HG03354 (cell line): ENCODE measurements at regions not wholly inside any gene's neighbourhood (a gene's known extent, or its start where the extent isn't known, plus 50 kb on each side); places are given as distances from the start of the nearest gene placed in this dataset.
A peak's percentile ranks its signal among the peaks of the same experiment; 100 is the strongest.

ENCODE experiments used
- ATAC-seq: cut with Tn5 transposase; IDR thresholded peaks from one replicate; pipeline ENCODE4 v1.9.1; 2021; ENCODE audit warnings: mild to moderate bottlenecking; ENCODE audit not compliant: unreplicated experiment, poor library complexity, severe bottlenecking

DNA sequence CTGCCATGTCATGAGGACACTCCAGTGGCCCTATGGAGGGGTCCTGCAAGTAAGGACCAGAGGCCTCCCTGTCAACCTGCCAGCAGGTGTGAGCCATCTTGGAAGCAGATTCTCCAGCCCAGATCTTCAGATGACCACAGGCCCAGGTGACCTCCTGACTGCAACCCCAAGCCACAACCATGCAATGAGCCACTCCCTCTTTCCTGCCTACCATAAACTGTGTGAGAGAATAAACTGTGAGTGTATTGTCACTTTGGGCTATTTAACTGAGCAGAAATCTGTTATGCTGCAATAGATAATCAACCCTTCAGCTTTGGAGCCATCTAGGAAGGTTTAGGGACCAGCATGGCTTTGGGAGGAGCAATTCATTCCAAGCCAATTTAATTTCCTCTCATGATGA lies 367.9 kb downstream of the SHQ1 start:
- no peak for ATAC-seq

- no peak for ATAC-seq
Observed at GRCh38 chr3:72479651-72480215, 368.5 kb downstream of the SHQ1 start.

- no peak for ATAC-seq
Observed at GRCh38 chr3:72476139-72476483, 372.1 kb downstream of the SHQ1 start.

GRCh38 chr3:72475258-72476138 lies 372.7 kb downstream of the SHQ1 start:
- ATAC-seq: no peak

- no peak for ATAC-seq
Observed at GRCh38 chr3:72474775-72475174, 373.5 kb downstream of the SHQ1 start.

GRCh38 chr3:72473156-72473555 lies 375.1 kb downstream of the SHQ1 start:
- peak; percentile 96 for ATAC-seq

DNA sequence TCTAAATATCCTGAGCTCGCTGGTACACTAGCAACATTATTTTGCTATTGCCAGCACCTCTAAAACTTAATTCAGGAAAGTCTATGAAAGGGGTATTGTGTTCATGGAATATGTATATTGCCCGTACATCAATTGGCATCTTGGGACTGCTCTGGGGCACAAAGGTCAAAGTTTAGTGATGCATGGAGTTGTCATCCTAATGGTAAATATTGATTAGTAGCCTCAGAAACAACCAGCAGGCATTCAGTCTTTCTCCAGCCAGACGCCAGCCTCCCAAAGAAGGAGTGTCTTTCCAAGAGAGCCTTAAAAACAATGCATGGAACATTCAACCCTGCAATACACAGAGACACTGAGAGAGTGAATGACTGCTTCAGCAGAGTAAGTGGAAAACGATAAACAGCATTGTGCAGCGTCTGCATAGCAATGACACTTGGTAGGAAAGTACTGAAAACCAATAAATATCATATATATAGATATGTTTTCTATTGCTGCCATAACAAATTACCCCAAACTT lies 377.3 kb downstream of the SHQ1 start:
- no peak for ATAC-seq

- ATAC-seq: no peak
Observed at GRCh38 chr3:72465853-72466252, 382.4 kb downstream of the SHQ1 start.

- ATAC-seq: no peak
Observed at GRCh38 chr3:72463083-72463482, 385.2 kb downstream of the SHQ1 start.

GRCh38 chr3:72462595-72463011 lies 385.6 kb downstream of the SHQ1 start:
- no peak for ATAC-seq

DNA sequence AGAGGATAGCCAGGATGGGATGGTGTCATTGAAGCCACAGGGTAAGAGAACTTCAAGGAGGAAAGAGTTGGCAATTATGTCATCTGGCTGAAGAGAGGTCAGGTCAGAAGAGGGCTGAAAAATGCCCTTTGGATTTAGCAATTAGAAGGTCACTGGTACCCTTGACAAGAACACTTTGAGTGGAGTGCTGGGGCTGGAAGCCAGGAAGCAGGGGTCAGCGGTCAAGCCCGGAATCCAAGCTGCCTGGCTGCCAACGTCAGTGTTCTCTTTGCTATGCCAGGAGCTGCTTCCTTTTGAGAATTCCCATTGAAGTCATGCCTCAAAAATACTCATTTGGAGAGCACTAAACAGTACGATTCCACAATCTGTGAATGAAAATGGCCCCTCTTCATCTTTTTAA lies 386.5 kb downstream of the SHQ1 start:
- no peak for ATAC-seq

DNA sequence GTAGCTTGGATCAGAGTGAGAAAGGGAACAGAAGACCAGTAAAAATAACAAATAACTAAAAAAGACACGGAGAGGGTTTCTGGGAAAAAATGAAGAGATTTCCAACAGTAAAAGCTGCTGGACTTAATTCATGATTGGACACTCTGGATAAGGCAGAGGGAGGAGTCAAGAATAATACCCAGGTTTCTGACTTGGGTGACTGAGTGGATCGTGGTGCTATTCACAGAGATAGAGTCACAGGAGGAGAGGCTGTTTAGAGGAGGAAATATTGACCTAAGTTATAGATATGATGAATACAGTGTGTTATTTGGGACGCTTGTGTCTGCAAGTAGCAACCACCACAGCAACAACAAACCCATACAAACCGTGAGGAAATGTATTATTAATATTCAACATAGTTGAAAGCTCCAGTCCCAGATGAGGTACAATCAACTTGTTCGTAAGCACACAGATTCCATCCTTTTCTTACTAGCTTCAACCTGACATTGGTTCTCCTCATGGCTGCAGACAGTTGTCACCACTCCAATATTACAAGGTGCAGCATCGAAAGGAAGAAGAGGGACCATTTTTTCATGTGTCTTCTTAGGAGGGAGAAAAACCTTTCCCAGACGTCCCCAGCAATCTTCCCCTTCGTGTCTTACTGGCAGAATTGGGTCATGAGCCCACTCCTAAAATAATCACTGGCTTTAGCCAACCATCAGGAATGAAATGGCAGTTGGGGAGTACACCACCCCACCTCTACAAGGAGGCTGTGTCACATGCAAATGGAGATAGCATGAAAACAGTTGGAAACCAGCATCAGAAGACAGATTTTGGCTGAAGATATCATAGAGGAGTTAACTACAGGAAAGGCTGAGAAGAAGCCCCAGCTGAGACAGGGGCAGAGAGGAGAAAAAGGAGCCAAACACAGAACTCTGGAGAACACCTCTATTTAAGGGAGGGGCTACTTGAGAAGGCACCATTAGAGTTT lies 387.8 kb downstream of the SHQ1 start:
- no peak for ATAC-seq

DNA sequence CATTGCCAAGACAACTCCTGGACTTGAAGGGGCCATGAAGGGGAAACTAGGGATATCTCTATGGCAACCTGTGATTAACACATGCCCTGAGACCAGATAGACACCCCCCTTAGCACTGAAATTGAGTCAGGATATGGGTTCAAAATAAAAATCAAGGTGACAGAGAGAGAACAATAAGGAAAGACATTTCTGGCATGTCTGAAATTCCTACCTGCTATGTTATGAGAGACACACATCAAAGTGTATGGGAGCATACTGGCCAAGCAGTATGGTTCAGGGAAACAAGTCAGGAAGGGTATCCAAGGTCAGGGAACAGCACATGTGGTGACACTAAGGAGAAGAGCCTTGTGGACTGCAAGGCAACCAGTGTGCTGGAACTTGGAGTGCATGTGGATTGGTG lies 388.7 kb downstream of the SHQ1 start:
- no peak for ATAC-seq

DNA sequence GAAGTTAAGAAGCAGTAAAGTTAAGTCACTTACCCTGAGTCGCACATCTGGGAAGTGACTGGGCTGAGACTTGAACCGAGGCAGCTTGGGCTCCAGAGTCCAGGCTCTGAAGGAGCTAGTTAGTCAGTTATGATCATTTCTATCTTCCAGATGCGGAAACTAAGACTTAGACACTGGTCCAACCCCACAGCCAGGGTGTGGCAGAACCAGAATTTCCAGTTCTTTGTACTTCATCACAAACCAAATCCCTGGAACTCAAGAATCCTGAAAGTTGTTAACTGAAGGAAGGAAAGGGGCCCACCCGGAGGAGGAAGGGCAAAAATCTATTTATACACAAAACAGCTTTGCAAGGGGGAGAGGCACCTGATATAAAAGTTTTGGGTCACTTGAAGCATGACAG lies 389.9 kb downstream of the SHQ1 start:
- no peak for ATAC-seq

GRCh38 chr3:72454441-72454840 lies 393.8 kb downstream of the SHQ1 start:
- no peak for ATAC-seq

DNA sequence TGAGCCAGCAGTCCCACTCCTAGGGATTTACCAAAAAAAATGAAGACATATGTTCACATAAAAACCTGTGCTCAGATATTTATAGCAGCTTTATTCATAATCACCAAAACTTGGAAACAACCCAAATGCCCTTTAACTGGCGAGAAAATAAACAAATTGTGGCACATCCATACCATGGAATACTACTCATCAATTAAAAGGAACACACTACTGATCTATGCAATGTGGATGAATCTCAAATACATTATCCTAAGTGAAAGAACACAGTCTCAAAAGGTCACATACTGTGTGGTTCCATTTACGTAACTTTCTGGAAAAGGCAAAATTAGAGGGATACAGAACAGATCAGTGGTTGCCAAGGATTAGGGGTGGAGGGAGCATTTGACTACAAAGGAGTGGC lies 394.5 kb downstream of the SHQ1 start:
- ATAC-seq: no peak

GRCh38 chr3:72452745-72453144 lies 395.5 kb downstream of the SHQ1 start:
- ATAC-seq: no peak

DNA sequence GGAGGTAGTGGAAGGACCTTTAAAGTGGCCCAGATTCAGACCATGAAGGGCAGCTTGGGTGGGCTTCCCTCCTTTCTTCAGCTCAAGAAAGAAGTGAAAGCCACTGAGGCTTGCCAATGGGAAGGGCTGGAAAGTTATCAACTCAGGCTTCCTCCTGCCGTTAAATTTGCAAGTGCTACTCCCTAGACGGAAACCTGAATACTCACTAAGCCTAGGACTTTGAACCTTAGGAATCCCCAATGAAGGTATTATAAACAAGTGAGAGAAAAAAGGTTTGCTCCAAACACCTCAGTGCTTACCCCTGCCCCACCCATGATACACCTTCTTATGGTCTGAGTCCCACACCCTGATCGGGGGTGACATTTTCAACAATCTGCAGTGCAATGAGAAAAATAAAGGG lies 396.4 kb downstream of the SHQ1 start:
- no peak for ATAC-seq

DNA sequence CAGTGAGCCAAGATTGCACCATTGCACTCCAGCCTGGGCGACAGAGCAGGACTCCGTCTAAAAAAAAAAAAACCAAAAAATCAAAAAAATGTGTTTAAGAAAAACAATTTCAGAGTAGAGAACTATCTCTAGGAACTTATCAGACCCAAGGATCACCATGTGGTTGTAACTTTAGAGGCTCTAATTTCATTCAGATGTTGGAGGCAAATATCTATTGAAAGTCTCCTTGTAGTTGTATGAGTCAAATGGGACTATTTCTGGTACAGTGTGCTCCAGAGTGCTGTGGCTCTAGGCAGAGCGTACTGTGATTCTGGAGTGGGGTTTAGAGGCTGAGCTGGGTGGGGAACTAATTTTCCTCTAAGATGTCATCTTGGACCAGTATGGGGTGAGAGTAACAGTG lies 398.7 kb downstream of the SHQ1 start:
- no peak for ATAC-seq

DNA sequence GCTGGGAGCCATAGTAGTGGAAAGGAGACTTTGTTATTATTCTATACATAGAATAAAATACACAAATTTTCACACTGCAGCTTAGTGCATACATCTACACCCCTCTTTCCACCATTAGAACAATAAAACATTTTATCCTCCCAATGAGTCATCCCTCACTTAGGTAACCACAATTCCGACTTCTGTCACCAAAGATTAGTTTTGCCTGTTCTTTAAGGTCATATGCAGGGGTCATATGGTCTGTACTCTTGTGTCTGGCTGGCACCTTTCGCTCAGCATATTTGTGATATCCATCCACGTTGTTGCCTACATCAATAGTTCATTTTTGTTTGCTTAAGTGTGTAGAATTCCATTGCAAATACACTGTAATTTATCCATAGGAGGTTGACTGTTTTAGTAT lies 399.4 kb downstream of the SHQ1 start:
- no peak for ATAC-seq
